Panc1 (cell line): ENCODE measurements at regions not wholly inside any gene's neighbourhood (a gene's known extent, or its start where the extent isn't known, plus 50 kb on each side); places are given as distances from the start of the nearest gene placed in this dataset.

Experiments
- POLR2AphosphoS5 ChIP-seq: IDR thresholded peaks from 2 replicates; pipeline ENCODE4 v1.6.1; 2012; ENCODE audit warnings: mild to moderate bottlenecking, low read depth, low read length, moderate library complexity
- SIN3A ChIP-seq: IDR thresholded peaks from 2 replicates; pipeline ENCODE4 v1.6.1; 2012; ENCODE audit warnings: low read depth, mild to moderate bottlenecking, low read length, moderate library complexity, borderline replicate concordance; ENCODE audit not compliant: insufficient read depth
- TF ChIP-seq, protein P1 (sequence below): fragments of 450-650 bp; IDR thresholded peaks from 2 replicates; pipeline ENCODE4 v1.5.1; 2017; ENCODE audit warnings: mild to moderate bottlenecking
- TF ChIP-seq, protein P2 (sequence below), 2 experiments: IDR thresholded peaks; 2 replicates each; pipeline ENCODE4 v1.6.1; 2011 to 2012; ENCODE audit warnings: low read depth in 2 of 2, control low read depth in 1 of 2, low read length in 1 of 2, mild to moderate bottlenecking in 1 of 2, moderate library complexity in 1 of 2; ENCODE audit not compliant: insufficient read depth in 1 of 2

DNA sequence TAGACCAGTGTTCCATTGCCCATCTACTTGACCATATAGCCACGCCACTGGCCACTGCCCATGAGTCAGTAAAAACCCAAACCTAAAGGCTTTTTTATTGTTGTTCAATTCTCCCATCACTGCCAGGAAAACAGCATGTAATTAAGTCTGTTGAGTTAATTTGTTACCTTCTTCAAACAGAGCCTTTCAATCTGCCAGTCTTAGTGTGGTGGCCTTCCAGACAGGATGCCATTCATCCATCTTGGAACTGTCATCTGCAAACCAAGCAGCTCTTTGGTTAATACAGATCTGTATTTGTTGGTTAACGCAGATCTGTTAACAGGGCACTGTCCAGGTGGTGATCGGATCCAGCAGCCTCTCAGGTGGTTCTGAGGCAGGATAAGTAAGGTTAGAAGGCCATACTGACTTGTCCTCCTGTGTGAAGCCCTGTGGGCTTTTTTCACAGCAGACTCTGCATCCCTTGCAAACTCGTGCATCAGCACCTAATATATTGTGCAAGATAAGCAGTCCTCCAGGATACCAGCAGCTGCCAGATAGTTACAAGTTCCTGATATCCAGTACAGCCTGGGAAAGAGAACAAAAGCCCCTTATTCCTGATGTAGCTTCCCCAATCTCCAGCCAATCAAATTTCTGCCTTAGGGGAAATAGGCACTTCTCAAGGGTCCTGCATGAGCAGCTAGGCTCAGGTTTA, 59.1 kb upstream of the DHRS4 start:
- TF ChIP-seq, protein P1, sequence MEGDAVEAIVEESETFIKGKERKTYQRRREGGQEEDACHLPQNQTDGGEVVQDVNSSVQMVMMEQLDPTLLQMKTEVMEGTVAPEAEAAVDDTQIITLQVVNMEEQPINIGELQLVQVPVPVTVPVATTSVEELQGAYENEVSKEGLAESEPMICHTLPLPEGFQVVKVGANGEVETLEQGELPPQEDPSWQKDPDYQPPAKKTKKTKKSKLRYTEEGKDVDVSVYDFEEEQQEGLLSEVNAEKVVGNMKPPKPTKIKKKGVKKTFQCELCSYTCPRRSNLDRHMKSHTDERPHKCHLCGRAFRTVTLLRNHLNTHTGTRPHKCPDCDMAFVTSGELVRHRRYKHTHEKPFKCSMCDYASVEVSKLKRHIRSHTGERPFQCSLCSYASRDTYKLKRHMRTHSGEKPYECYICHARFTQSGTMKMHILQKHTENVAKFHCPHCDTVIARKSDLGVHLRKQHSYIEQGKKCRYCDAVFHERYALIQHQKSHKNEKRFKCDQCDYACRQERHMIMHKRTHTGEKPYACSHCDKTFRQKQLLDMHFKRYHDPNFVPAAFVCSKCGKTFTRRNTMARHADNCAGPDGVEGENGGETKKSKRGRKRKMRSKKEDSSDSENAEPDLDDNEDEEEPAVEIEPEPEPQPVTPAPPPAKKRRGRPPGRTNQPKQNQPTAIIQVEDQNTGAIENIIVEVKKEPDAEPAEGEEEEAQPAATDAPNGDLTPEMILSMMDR, result no peak
- no peak for TF ChIP-seq SIN3A
- TF ChIP-seq, protein P2, sequence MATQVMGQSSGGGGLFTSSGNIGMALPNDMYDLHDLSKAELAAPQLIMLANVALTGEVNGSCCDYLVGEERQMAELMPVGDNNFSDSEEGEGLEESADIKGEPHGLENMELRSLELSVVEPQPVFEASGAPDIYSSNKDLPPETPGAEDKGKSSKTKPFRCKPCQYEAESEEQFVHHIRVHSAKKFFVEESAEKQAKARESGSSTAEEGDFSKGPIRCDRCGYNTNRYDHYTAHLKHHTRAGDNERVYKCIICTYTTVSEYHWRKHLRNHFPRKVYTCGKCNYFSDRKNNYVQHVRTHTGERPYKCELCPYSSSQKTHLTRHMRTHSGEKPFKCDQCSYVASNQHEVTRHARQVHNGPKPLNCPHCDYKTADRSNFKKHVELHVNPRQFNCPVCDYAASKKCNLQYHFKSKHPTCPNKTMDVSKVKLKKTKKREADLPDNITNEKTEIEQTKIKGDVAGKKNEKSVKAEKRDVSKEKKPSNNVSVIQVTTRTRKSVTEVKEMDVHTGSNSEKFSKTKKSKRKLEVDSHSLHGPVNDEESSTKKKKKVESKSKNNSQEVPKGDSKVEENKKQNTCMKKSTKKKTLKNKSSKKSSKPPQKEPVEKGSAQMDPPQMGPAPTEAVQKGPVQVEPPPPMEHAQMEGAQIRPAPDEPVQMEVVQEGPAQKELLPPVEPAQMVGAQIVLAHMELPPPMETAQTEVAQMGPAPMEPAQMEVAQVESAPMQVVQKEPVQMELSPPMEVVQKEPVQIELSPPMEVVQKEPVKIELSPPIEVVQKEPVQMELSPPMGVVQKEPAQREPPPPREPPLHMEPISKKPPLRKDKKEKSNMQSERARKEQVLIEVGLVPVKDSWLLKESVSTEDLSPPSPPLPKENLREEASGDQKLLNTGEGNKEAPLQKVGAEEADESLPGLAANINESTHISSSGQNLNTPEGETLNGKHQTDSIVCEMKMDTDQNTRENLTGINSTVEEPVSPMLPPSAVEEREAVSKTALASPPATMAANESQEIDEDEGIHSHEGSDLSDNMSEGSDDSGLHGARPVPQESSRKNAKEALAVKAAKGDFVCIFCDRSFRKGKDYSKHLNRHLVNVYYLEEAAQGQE (IDR thresholded peaks at IDR 0.05; ENCODE audit: insufficient read depth in 1 of 2, low read depth in 2 of 2, low read length in 1 of 2), result no peak
- no peak for TF ChIP-seq POLR2AphosphoS5
